ENCODE measurements at regions not wholly inside any gene's neighbourhood (a gene's known extent, or its start where the extent isn't known, plus 50 kb on each side); places are given as distances from the start of the nearest gene placed in this dataset.

GRCh38 chr3:139774560-139775302, 97.0 kb upstream of the NMNAT3 start:
- TF ChIP-seq POLR2AphosphoS5 (IDR thresholded peaks at IDR 0.05; ENCODE audit: insufficient read depth in 1 of 2, low read depth in 1 of 2) (no peak), CTCF (IDR thresholded peaks at IDR 0.05) (no peak), POLR2A (IDR thresholded peaks at IDR 0.05) (no peak)
- Histone ChIP-seq H3K27me3 (no peaks in the 10 kb centered on the region), H3K9me3 (no peaks in the 10 kb centered on the region), H3K4me3 (no peak overlapping the region), H3K27ac (peak overlapping the region; percentile 10), H3K36me3 (no peaks in the 10 kb centered on the region), H3K4me1 (peaks cover 6% of the 10 kb centered on the region)
- intact Hi-C loops (cut with DNase I), result no loop called here
- no peak for DNase-seq (ENCODE audit: extremely low spot score in 2 of 2)

- no peaks in the 10 kb centered on the region for H3K27me3 ChIP-seq
- H3K4me3 ChIP-seq, result no peak overlapping the region
- intact Hi-C loops (cut with DNase I), result no loop called here
- no peaks in the 10 kb centered on the region for H3K9me3 ChIP-seq
- no peak for TF ChIP-seq CTCF (IDR thresholded peaks at IDR 0.05)
- TF ChIP-seq POLR2AphosphoS5 (IDR thresholded peaks at IDR 0.05; ENCODE audit: insufficient read depth in 1 of 2, low read depth in 1 of 2), result no peak
- no peak for TF ChIP-seq POLR2A (IDR thresholded peaks at IDR 0.05)
- DNase-seq (ENCODE audit: extremely low spot score in 2 of 2), result peak; percentile 29 to 79
- H3K4me1 ChIP-seq, result peaks cover 6% of the 10 kb centered on the region
- H3K27ac ChIP-seq, result no peak overlapping the region
- no peaks in the 10 kb centered on the region for H3K36me3 ChIP-seq
Measured at GRCh38 chr3:139772539-139773500, 95.0 kb upstream of the NMNAT3 start.

- no peak for TF ChIP-seq CTCF (IDR thresholded peaks at IDR 0.05)
- no peak for TF ChIP-seq POLR2AphosphoS5 (IDR thresholded peaks at IDR 0.05; ENCODE audit: insufficient read depth in 1 of 2, low read depth in 1 of 2)
- TF ChIP-seq POLR2A (IDR thresholded peaks at IDR 0.05), result no peak
- no peak overlapping the region for H3K27ac ChIP-seq
- intact Hi-C loops (cut with DNase I), result no loop called here
- H3K4me3 ChIP-seq, result no peak overlapping the region
- peaks cover 6% of the 10 kb centered on the region for H3K4me1 ChIP-seq
- H3K9me3 ChIP-seq, result no peaks in the 10 kb centered on the region
- H3K27me3 ChIP-seq, result no peaks in the 10 kb centered on the region
- H3K36me3 ChIP-seq, result no peaks in the 10 kb centered on the region
- peak; percentile 32 to 55 for DNase-seq (ENCODE audit: extremely low spot score in 2 of 2)
Measured at GRCh38 chr3:139771331-139771730, 93.6 kb upstream of the NMNAT3 start.

- no peak for DNase-seq (ENCODE audit: extremely low spot score in 2 of 2)
- H3K27ac ChIP-seq, result no peak overlapping the region
- H3K4me1 ChIP-seq, result peaks cover 6% of the 10 kb centered on the region
- no peak for TF ChIP-seq POLR2A (IDR thresholded peaks at IDR 0.05)
- no peak for TF ChIP-seq POLR2AphosphoS5 (IDR thresholded peaks at IDR 0.05; ENCODE audit: insufficient read depth in 1 of 2, low read depth in 1 of 2)
- no peak for TF ChIP-seq CTCF (IDR thresholded peaks at IDR 0.05)
- H3K36me3 ChIP-seq, result no peaks in the 10 kb centered on the region
- H3K4me3 ChIP-seq, result no peak overlapping the region
- H3K9me3 ChIP-seq, result no peaks in the 10 kb centered on the region
- no peaks in the 10 kb centered on the region for H3K27me3 ChIP-seq
- intact Hi-C loops (cut with DNase I), result no loop called here
Measured at GRCh38 chr3:139770577-139770976, 92.8 kb upstream of the NMNAT3 start.
